SU-DHL-6 (cell line): ENCODE measurements at regions not wholly inside any gene's neighbourhood (a gene's known extent, or its start where the extent isn't known, plus 50 kb on each side); places are given as distances from the start of the nearest gene placed in this dataset.

Experiments
- EZH2phosphoT487 ChIP-seq: fragments of 200-600 bp; sonication (generic), shearing (Covaris generic); conservative IDR thresholded peaks from 2 replicates; pipeline ENCODE4 v1.6.1; 2018; ENCODE audit warnings: mild to moderate bottlenecking, antibody characterized with exemption, low read length, moderate library complexity, mixed read lengths
- TF ChIP-seq, protein P1 (sequence below): fragments of 200-600 bp; sonication (generic); IDR thresholded peaks from one replicate; pipeline ENCODE4 v1.5.1; 2017; ENCODE audit warnings: antibody characterized with exemption, mild to moderate bottlenecking, low read length, moderate library complexity; ENCODE audit not compliant: insufficient read depth, poor library complexity, severe bottlenecking

GRCh38 chr5:50325237-50325832 lies 115.8 kb downstream of the EMB start:
- TF ChIP-seq, protein P1, sequence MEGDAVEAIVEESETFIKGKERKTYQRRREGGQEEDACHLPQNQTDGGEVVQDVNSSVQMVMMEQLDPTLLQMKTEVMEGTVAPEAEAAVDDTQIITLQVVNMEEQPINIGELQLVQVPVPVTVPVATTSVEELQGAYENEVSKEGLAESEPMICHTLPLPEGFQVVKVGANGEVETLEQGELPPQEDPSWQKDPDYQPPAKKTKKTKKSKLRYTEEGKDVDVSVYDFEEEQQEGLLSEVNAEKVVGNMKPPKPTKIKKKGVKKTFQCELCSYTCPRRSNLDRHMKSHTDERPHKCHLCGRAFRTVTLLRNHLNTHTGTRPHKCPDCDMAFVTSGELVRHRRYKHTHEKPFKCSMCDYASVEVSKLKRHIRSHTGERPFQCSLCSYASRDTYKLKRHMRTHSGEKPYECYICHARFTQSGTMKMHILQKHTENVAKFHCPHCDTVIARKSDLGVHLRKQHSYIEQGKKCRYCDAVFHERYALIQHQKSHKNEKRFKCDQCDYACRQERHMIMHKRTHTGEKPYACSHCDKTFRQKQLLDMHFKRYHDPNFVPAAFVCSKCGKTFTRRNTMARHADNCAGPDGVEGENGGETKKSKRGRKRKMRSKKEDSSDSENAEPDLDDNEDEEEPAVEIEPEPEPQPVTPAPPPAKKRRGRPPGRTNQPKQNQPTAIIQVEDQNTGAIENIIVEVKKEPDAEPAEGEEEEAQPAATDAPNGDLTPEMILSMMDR: peak; percentile 72
- TF ChIP-seq EZH2phosphoT487: no peak
